Osteoblast (primary cell): ENCODE measurements at regions not wholly inside any gene's neighbourhood (a gene's known extent, or its start where the extent isn't known, plus 50 kb on each side); places are given as distances from the start of the nearest gene placed in this dataset.

Experiments
- DNase-seq: peaks from one replicate; pipeline ENCODE4 v3.0.0; 2011; ENCODE audit warnings: low spot score, mixed read lengths; ENCODE audit not compliant: insufficient read length; ENCODE audit errors: missing footprints
- H2AFZ ChIP-seq: 2 replicates; pipeline ENCODE4 v1.6.0; 2011; ENCODE audit warnings: mild to moderate bottlenecking, low read length
- H3K27ac ChIP-seq: 2 replicates; pipeline ENCODE4 v1.5.1; 2011; ENCODE audit warnings: mild to moderate bottlenecking, low read depth, low read length, moderate library complexity
- H3K27me3 ChIP-seq: 2 replicates; pipeline ENCODE4 v1.6.0; 2012; ENCODE audit warnings: mild to moderate bottlenecking, control low read depth, inconsistent platforms, low read length, moderate library complexity; ENCODE audit not compliant: insufficient read depth
- H3K36me3 ChIP-seq: 2 replicates; pipeline ENCODE4 v1.5.1; 2011; ENCODE audit warnings: mild to moderate bottlenecking, low read length, control low read depth, moderate library complexity; ENCODE audit not compliant: insufficient read depth
- H3K4me1 ChIP-seq: 2 replicates; pipeline ENCODE4 v1.5.1; 2011; ENCODE audit warnings: mild to moderate bottlenecking, low read length, control low read depth, moderate library complexity; ENCODE audit not compliant: insufficient read depth
- H3K4me2 ChIP-seq: 2 replicates; pipeline ENCODE4 v1.6.0; 2011; ENCODE audit warnings: mild to moderate bottlenecking, low read length; ENCODE audit not compliant: insufficient read depth
- H3K4me3 ChIP-seq: fragments of 200-600 bp; sonication (generic); 3 replicates; pipeline ENCODE4 v1.5.1; 2012; ENCODE audit warnings: mild to moderate bottlenecking, low read length, inconsistent platforms; ENCODE audit not compliant: insufficient read depth
- H3K79me2 ChIP-seq: 2 replicates; pipeline ENCODE4 v1.6.0; 2012; ENCODE audit warnings: mild to moderate bottlenecking, low read length, control low read depth, inconsistent platforms; ENCODE audit not compliant: insufficient read depth
- H3K9me3 ChIP-seq: 2 replicates; pipeline ENCODE4 v1.5.1; 2011; ENCODE audit warnings: low read depth, low read length, control low read depth
- H4K20me1 ChIP-seq: 2 replicates; pipeline ENCODE4 v1.6.0; 2012; ENCODE audit warnings: mild to moderate bottlenecking, low read length, control low read depth; ENCODE audit not compliant: insufficient read depth
- TF ChIP-seq, protein P1 (sequence below): IDR thresholded peaks from 2 replicates; pipeline ENCODE4 v1.5.1; 2011; ENCODE audit warnings: mild to moderate bottlenecking, low read depth, low read length, moderate library complexity; ENCODE audit errors: extremely low read depth

DNA sequence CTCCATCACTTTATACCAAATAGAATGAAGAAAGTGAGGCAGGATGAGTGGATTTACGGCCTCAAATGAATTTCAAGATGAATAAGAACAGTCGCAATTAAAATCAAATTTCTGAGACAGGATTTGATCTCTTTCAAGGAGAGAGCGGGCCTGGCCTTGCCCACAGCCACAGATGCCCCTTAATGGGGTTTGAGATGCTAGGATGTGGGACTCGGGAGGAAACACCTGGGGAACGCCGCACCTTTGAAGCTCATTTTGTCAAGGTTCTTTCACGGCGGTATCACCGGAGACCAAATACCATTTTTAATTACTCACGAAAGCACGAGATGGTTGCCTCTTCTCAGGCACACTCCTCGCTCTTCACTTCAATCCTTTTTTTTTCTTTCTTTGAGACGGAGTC, 178.1 kb upstream of the SDK2 start:
- no peaks in the 10 kb centered on the region for H3K27me3 ChIP-seq
- H3K4me2 ChIP-seq: no peak overlapping the region
- no peak overlapping the region for H3K27ac ChIP-seq
- no peak overlapping the region for H3K4me3 ChIP-seq
- no peaks in the 10 kb centered on the region for H3K9me3 ChIP-seq
- no peaks in the 10 kb centered on the region for H3K36me3 ChIP-seq
- DNase-seq: no peak
- no peaks in the 10 kb centered on the region for H3K4me1 ChIP-seq
- no peak overlapping the region for H2AFZ ChIP-seq
- H3K79me2 ChIP-seq: no peaks in the 10 kb centered on the region
- no peaks in the 10 kb centered on the region for H4K20me1 ChIP-seq
- TF ChIP-seq, protein P1, sequence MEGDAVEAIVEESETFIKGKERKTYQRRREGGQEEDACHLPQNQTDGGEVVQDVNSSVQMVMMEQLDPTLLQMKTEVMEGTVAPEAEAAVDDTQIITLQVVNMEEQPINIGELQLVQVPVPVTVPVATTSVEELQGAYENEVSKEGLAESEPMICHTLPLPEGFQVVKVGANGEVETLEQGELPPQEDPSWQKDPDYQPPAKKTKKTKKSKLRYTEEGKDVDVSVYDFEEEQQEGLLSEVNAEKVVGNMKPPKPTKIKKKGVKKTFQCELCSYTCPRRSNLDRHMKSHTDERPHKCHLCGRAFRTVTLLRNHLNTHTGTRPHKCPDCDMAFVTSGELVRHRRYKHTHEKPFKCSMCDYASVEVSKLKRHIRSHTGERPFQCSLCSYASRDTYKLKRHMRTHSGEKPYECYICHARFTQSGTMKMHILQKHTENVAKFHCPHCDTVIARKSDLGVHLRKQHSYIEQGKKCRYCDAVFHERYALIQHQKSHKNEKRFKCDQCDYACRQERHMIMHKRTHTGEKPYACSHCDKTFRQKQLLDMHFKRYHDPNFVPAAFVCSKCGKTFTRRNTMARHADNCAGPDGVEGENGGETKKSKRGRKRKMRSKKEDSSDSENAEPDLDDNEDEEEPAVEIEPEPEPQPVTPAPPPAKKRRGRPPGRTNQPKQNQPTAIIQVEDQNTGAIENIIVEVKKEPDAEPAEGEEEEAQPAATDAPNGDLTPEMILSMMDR: no peak

DNA sequence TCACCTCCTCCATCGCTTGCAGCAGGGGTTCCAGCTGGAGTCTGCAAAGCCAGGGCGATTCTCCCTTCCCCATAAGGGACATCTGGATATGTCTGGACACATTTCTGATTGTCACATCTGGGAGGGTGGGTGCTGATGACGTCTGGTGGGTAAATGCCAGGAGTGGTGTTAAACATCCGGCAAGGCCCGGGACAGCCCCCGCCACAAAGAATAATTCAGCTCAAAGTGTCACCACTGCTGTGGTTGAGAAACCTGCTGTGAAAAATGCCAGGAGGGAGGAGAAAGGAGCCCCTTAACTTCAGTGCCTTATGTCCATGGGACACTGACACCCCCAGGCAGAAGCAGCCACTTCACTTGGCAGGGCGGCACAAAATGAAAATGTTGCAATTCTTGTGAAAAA, 179.4 kb upstream of the SDK2 start:
- H3K27me3 ChIP-seq: no peaks in the 10 kb centered on the region
- no peak overlapping the region for H2AFZ ChIP-seq
- H3K79me2 ChIP-seq: no peaks in the 10 kb centered on the region
- no peaks in the 10 kb centered on the region for H4K20me1 ChIP-seq
- no peaks in the 10 kb centered on the region for H3K4me1 ChIP-seq
- H3K36me3 ChIP-seq: no peaks in the 10 kb centered on the region
- TF ChIP-seq, protein P1: no peak
- no peak for DNase-seq
- no peak overlapping the region for H3K4me2 ChIP-seq
- no peaks in the 10 kb centered on the region for H3K9me3 ChIP-seq
- no peak overlapping the region for H3K27ac ChIP-seq
- H3K4me3 ChIP-seq: no peak overlapping the region

DNA sequence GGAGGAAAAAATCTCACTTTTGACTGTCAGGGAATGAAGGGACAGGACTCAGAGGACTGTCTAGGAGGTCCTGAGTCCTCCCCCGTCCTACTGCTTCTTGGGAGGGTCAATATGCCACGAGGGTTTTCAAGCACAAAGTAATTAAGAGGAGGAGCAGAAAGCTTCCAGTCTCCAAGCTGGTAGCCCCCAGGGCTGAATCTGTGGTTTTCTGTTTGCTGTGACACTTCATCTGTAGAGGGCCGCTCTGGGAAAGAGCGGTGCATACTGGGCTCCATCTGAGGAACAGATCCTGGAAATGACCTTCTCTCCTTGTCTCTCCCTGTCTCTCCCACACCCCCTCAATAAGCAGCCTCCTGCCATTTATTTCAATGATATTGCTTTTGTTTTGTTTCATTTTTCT, 180.1 kb upstream of the SDK2 start:
- H3K9me3 ChIP-seq: no peaks in the 10 kb centered on the region
- TF ChIP-seq, protein P1: no peak
- no peaks in the 10 kb centered on the region for H3K36me3 ChIP-seq
- no peaks in the 10 kb centered on the region for H3K4me1 ChIP-seq
- H3K4me2 ChIP-seq: no peak overlapping the region
- H3K27me3 ChIP-seq: no peaks in the 10 kb centered on the region
- H3K79me2 ChIP-seq: no peaks in the 10 kb centered on the region
- H2AFZ ChIP-seq: no peak overlapping the region
- H3K27ac ChIP-seq: no peak overlapping the region
- no peaks in the 10 kb centered on the region for H4K20me1 ChIP-seq
- DNase-seq: no peak
- H3K4me3 ChIP-seq: no peak overlapping the region

DNA sequence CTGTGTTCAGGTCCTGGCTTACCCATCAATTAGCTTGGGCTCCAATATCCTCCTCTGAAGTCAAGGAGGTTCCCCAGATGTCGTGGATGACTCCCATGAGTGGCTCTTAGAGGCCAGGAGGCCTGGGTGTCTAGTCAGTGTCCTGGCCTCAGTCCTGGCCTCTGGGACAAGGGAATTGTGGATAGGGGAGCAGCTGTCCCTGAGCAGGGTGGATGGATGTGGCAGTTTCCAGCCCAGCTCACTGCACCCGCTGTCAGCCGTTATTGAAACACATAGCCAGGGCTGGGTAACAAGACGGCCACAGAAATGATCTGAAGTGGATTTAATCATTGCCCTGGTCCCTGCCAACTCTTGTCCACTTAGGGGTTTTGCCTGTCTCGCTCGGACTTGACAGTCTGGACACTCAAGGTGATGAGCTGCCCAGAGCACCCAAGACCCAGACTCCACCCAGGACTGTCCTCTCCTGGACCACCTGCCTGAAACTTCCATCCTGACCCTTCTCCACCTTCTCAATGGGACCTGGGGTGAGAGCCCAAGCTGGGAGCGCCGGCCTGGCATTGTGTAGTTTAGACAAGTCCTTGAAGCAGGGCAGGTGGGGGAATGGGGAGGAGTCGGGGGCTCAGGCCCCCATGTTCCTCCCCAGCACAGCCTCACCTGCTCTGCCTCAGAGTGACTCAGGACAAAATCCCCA, 182.1 kb upstream of the SDK2 start:
- no peaks in the 10 kb centered on the region for H3K4me1 ChIP-seq
- H3K27me3 ChIP-seq: no peaks in the 10 kb centered on the region
- H3K9me3 ChIP-seq: no peaks in the 10 kb centered on the region
- DNase-seq: no peak
- no peaks in the 10 kb centered on the region for H3K36me3 ChIP-seq
- H3K79me2 ChIP-seq: no peaks in the 10 kb centered on the region
- TF ChIP-seq, protein P1: no peak
- H3K4me2 ChIP-seq: no peak overlapping the region
- H4K20me1 ChIP-seq: no peaks in the 10 kb centered on the region
- H3K4me3 ChIP-seq: no peak overlapping the region
- no peak overlapping the region for H2AFZ ChIP-seq
- H3K27ac ChIP-seq: no peak overlapping the region
